ENCODE measurements at regions not wholly inside any gene's neighbourhood (a gene's known extent, or its start where the extent isn't known, plus 50 kb on each side); places are given as distances from the start of the nearest gene placed in this dataset.

GRCh38 chr12:42990387-42990786 lies 400.8 kb upstream of the PRICKLE1 start:
- no peak for TF ChIP-seq CTCF (IDR thresholded peaks at IDR 0.05)
- TF ChIP-seq POLR2AphosphoS5 (IDR thresholded peaks at IDR 0.05; ENCODE audit: insufficient read depth in 1 of 2, low read depth in 1 of 2) = no peak

All from vagina (tissue), 2 donors.